Liver (tissue), 8 donors: ENCODE measurements at regions not wholly inside any gene's neighbourhood (a gene's known extent, or its start where the extent isn't known, plus 50 kb on each side); places are given as distances from the start of the nearest gene placed in this dataset.

Experiments
- DNase-seq: peaks from one replicate; pipeline ENCODE4 v3.0.0-alpha.2; 2017; ENCODE audit warnings: low spot score
- H3K27ac ChIP-seq, 2 donors: one replicate each; pipeline ENCODE4 v1.7.0; 2013; ENCODE audit warnings: inconsistent platforms in 2 of 2, low read length in 2 of 2, control low read depth in 1 of 2, low read depth in 1 of 2, mild to moderate bottlenecking in 1 of 2
- H3K27me3 ChIP-seq, 4 donors: one replicate each; pipeline versions ENCODE4 v1.6.1 to v1.7.0; 2013; ENCODE audit warnings: low read length in 3 of 4, inconsistent platforms in 1 of 4, mild to moderate bottlenecking in 1 of 4, moderate library complexity in 1 of 4; ENCODE audit not compliant: control insufficient read depth in 4 of 4, insufficient read depth in 4 of 4
- H3K36me3 ChIP-seq, 4 donors: one replicate each; pipeline versions ENCODE4 v1.6.1 to v1.7.0; 2013; ENCODE audit warnings: low read length in 3 of 4, mild to moderate bottlenecking in 3 of 4, low read depth in 1 of 4, moderate library complexity in 1 of 4; ENCODE audit not compliant: control insufficient read depth in 4 of 4, insufficient read depth in 3 of 4
- H3K4me1 ChIP-seq, 4 donors: one replicate each; pipeline versions ENCODE4 v1.6.1 to v1.7.0; 2013; ENCODE audit warnings: low read length in 3 of 4, mild to moderate bottlenecking in 3 of 4, moderate library complexity in 1 of 4; ENCODE audit not compliant: control insufficient read depth in 4 of 4, insufficient read depth in 4 of 4
- H3K4me3 ChIP-seq, 3 donors: one replicate each; pipeline versions ENCODE4 v1.6.1 to v1.7.0; 2013; ENCODE audit warnings: low read length in 3 of 3, control low read depth in 1 of 3, low read depth in 1 of 3, mild to moderate bottlenecking in 1 of 3
- H3K9ac ChIP-seq, 2 donors: one replicate each; pipeline ENCODE4 v1.7.0; 2013; ENCODE audit warnings: low read length in 2 of 2, mild to moderate bottlenecking in 2 of 2, moderate library complexity in 2 of 2, control low read depth in 1 of 2, low read depth in 1 of 2
- H3K9me3 ChIP-seq, 4 donors: one replicate each; pipeline versions ENCODE4 v1.6.1 to v1.7.0; 2013; ENCODE audit warnings: low read length in 3 of 4; ENCODE audit not compliant: control insufficient read depth in 4 of 4
- ATF3 ChIP-seq: IDR thresholded peaks from 2 replicates; pipeline ENCODE4 v1.6.1; 2016; ENCODE audit warnings: antibody characterized with exemption
- CTCF ChIP-seq: fragments of 150-350 bp; IDR thresholded peaks from 2 replicates; pipeline ENCODE4 v1.5.1; 2017; ENCODE audit warnings: improper control_type of control experiment, low read depth, low read length; ENCODE audit not compliant: missing input control
- EGR1 ChIP-seq, 2 donors: IDR thresholded peaks; 2 replicates each; pipeline ENCODE4 v1.6.1; 2016 to 2018; ENCODE audit warnings: antibody characterized with exemption in 2 of 2, low read depth in 2 of 2
- FOXA2 ChIP-seq: IDR thresholded peaks from 2 replicates; pipeline ENCODE4 v1.6.1; 2016; ENCODE audit warnings: antibody characterized with exemption
- HNF4A ChIP-seq, 2 donors: conservative IDR thresholded peaks; 2 replicates each; pipeline ENCODE4 v1.6.1; 2016; ENCODE audit warnings: antibody characterized with exemption in 2 of 2, mild to moderate bottlenecking in 2 of 2
- HNF4G ChIP-seq: IDR thresholded peaks from 2 replicates; pipeline ENCODE4 v1.6.1; 2016; ENCODE audit warnings: antibody characterized with exemption
- NR2F2 ChIP-seq: IDR thresholded peaks from 2 replicates; pipeline ENCODE4 v1.6.1; 2016; ENCODE audit warnings: antibody characterized with exemption
- REST ChIP-seq: IDR thresholded peaks from 2 replicates; pipeline ENCODE4 v1.6.1; 2016; ENCODE audit warnings: antibody characterized with exemption, mild to moderate bottlenecking
- TAF1 ChIP-seq: conservative IDR thresholded peaks from 2 replicates; pipeline ENCODE4 v1.6.1; 2016; ENCODE audit warnings: antibody characterized with exemption, mild to moderate bottlenecking
- YY1 ChIP-seq: IDR thresholded peaks from 2 replicates; pipeline ENCODE4 v1.6.1; 2016; ENCODE audit warnings: antibody characterized with exemption, mild to moderate bottlenecking
- WGBS: extraction: QIAGEN DNeasy Blood & Tissue Kit; methylation state at CpG from one replicate; pipeline ENCODE4 v1.1.7; 2013; 5-methylcytosine and 5-hydroxymethylcytosine counted together
- TF ChIP-seq, protein P1 (sequence below): IDR thresholded peaks from 2 replicates; pipeline ENCODE4 v1.6.1; 2016; ENCODE audit warnings: antibody characterized with exemption
- donor health status: healthy.
- donor health status: healthy.
- donor health status: healthy.
- donor health status: healthy.
- donor health status: healthy.

DNA sequence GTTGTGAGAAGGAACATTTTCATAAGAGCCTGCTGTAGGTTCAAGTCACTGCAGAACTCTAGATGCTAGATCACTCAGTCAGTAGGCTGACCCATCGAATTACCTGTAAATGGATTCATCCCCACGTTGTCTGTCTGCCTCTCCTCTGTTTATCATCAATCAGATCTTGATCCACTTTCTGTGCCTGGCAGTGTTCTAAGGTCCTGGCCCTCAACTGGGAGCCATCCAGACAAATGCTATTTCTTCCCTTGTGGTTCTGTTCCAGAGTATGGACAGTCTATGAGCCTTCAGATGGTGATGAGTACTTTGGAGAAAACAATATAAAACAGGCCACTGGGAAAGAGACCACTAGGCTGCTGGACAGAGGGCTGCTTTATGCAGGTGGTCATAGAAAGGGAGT is 699.4 kb upstream of the TMEM132C start:
- 60% methylated on average over 2 of the region's 2 CpGs for WGBS
- TF ChIP-seq YY1, result no peak
- no peaks in the 10 kb centered on the region for H3K4me1 ChIP-seq

GRCh38 chr12:127570387-127570786 is 696.6 kb upstream of the TMEM132C start:
- Histone ChIP-seq H3K4me1 (no peaks in the 10 kb centered on the region), H3K4me3 (no peak overlapping the region), H3K27me3 (no peaks in the 10 kb centered on the region), H3K9me3 (no peaks in the 10 kb centered on the region), H3K36me3 (no peaks in the 10 kb centered on the region), H3K27ac (no peak overlapping the region), H3K9ac (no peak overlapping the region)
- TF ChIP-seq ATF3 (no peak), HNF4G (no peak), EGR1 (IDR thresholded peaks at IDR 0.05; ENCODE audit: low read depth in 2 of 2) (no peak), NR2F2 (no peak)
- TF ChIP-seq, protein P1, sequence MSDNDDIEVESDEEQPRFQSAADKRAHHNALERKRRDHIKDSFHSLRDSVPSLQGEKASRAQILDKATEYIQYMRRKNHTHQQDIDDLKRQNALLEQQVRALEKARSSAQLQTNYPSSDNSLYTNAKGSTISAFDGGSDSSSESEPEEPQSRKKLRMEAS, result no peak
- no peak for DNase-seq

More for the DNA sequence above, 699.4 kb upstream of the TMEM132C start:
- no peaks in the 10 kb centered on the region for H3K36me3 ChIP-seq
- H3K27me3 ChIP-seq, result peaks cover 0 to 2% (median 0%) of the 10 kb centered on the region in 4 donors
- H3K9me3 ChIP-seq, result no peaks in the 10 kb centered on the region
- H3K27ac ChIP-seq, result no peak overlapping the region
- no peak overlapping the region for H3K4me3 ChIP-seq
- DNase-seq, result no peak
- no peak overlapping the region for H3K9ac ChIP-seq

DNA sequence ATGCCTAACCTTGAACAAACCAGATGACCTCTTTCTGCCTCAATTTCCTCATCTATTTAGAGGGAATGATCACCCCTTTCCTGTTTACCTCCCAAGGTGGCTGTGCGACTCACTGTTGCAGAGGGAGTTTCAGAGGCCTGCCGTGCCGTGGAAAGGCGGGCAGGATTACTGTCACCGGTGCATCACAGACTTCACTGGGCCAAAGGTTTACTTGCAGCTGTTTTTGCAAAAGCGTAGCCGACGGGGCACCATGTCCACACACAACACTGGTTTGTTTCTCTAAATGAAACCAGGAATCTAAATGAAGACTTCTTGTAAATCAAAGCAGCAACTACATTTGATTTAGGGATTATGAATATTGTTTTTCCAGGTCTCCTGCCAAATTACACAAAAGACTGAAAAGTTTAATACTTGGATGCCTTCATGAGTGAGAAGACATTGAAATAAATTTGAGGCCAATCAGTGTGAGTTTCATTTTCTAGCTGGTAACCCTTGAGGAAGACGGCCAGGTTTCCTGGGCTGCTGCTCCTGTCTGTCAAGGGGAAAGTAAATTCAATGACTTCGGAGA is 696.1 kb upstream of the TMEM132C start:
- Histone ChIP-seq H3K27ac (no peak overlapping the region), H3K36me3 (no peaks in the 10 kb centered on the region), H3K9ac (no peak overlapping the region), H3K4me1 (no peaks in the 10 kb centered on the region), H3K4me3 (no peak overlapping the region), H3K27me3 (no peaks in the 10 kb centered on the region), H3K9me3 (no peaks in the 10 kb centered on the region)
- no peak for DNase-seq
- TF ChIP-seq ATF3, result no peak
- no peak for TF ChIP-seq CTCF
- 67% methylated on average over 10 of the region's 10 CpGs for WGBS

GRCh38 chr12:127571578-127571977 is 695.4 kb upstream of the TMEM132C start:
- DNase-seq, result no peak
- Histone ChIP-seq H3K9me3 (no peaks in the 10 kb centered on the region), H3K9ac (no peak overlapping the region), H3K27me3 (no peaks in the 10 kb centered on the region), H3K4me1 (no peaks in the 10 kb centered on the region), H3K27ac (no peak overlapping the region), H3K36me3 (no peaks in the 10 kb centered on the region), H3K4me3 (no peak overlapping the region)
- WGBS, result 73% methylated on average over 3 of the region's 3 CpGs
- TF ChIP-seq YY1, result no peak
- no peak for TF ChIP-seq HNF4A (conservative IDR thresholded peaks at IDR 0.05)
- TF ChIP-seq HNF4G, result no peak
- TF ChIP-seq REST, result no peak
- TF ChIP-seq ATF3, result no peak
- TF ChIP-seq TAF1, result no peak
- no peak for TF ChIP-seq FOXA2
